ENCODE measurements at regions not wholly inside any gene's neighbourhood (a gene's known extent, or its start where the extent isn't known, plus 50 kb on each side); places are given as distances from the start of the nearest gene placed in this dataset.

- TF ChIP-seq PRDM10 (tag by site-specific recombination; IDR thresholded peaks at IDR 0.05) (0 out of 2 replicates have a peak, but pooled peaks have one; percentile 33), ZNF785 (tag by site-specific recombination; IDR thresholded peaks at IDR 0.05) (no peak), ZNF169 (tag by site-specific recombination; IDR thresholded peaks at IDR 0.05) (no peak), ZNF423 (tag by site-specific recombination; IDR thresholded peaks at IDR 0.05) (no peak), ZBTB21 (tag by site-specific recombination; IDR thresholded peaks at IDR 0.05) (peak; percentile 30; the same call in 1 of the 2 replicates), PRDM2 (tag by site-specific recombination; IDR thresholded peaks at IDR 0.05; ENCODE audit: borderline replicate concordance) (no peak), WT1 (tag by site-specific recombination; IDR thresholded peaks at IDR 0.05) (no peak), ZSCAN4 (tag by site-specific recombination; IDR thresholded peaks at IDR 0.05) (no peak), ZNF660 (tag by site-specific recombination; IDR thresholded peaks at IDR 0.05) (peak; percentile 71; the same call in 1 of the 2 replicates), ZNF350 (tag by site-specific recombination; IDR thresholded peaks at IDR 0.05) (0 out of 2 replicates have a peak, but pooled peaks have one; percentile 35)
Measured at GRCh38 chr10:88077977-88078376, 214.6 kb downstream of the PTEN start (continued).

GRCh38 chr10:88080213-88080612 is 216.8 kb downstream of the PTEN start:
- peak overlapping the region; percentile 18; the same call in 1 of the 2 replicates for H3K27ac ChIP-seq (ENCODE audit: extremely low read depth, low read depth, low read length)
- no peak for TF ChIP-seq ZNF221 (tag by site-specific recombination; IDR thresholded peaks at IDR 0.05; ENCODE audit: borderline replicate concordance)
- TF ChIP-seq FEZF1 (tag by site-specific recombination; IDR thresholded peaks at IDR 0.05), result peak; percentile 87
- no peak for TF ChIP-seq ZNF785 (tag by site-specific recombination; IDR thresholded peaks at IDR 0.05)
- TF ChIP-seq ZNF629 (tag by site-specific recombination; IDR thresholded peaks at IDR 0.05), result no peak
- peak; percentile 39; the same call in 1 of the 2 replicates for TF ChIP-seq ZNF843 (tag by site-specific recombination; IDR thresholded peaks at IDR 0.05)
- TF ChIP-seq ZXDB (tag by site-specific recombination; IDR thresholded peaks at IDR 0.05), result peak; percentile 31; the same call in 1 of the 2 replicates
- no peak for TF ChIP-seq ZNF670 (tag by site-specific recombination; IDR thresholded peaks at IDR 0.05; ENCODE audit: low read depth)
- no peak for TF ChIP-seq REST (tag by site-specific recombination; IDR thresholded peaks at IDR 0.05)
- no peak for TF ChIP-seq GLIS2 (tag by site-specific recombination; IDR thresholded peaks at IDR 0.05)
- peak; percentile 72; the same call in 1 of the 2 replicates for TF ChIP-seq PRDM6 (tag by site-specific recombination; IDR thresholded peaks at IDR 0.05)
- 0 out of 2 replicates have a peak, but pooled peaks have one; percentile 46 for TF ChIP-seq TRIM28 (IDR thresholded peaks at IDR 0.05; ENCODE audit: borderline replicate concordance, low read length)
- no peak for TF ChIP-seq ZNF133 (tag by site-specific recombination; IDR thresholded peaks at IDR 0.05)

More at GRCh38 chr10:88080213-88080612, 216.8 kb downstream of the PTEN start:
- Histone ChIP-seq H3K36me3 (ENCODE audit: control insufficient read depth in 2 of 2, insufficient read depth in 1 of 2, low read length in 2 of 2) (no peaks in the 10 kb centered on the region), H3K4me3 (ENCODE audit: low read depth, low read length) (no peak overlapping the region), H3K4me1 (ENCODE audit: control insufficient read depth, insufficient read depth, low read length) (peaks cover 51% of the 10 kb centered on the region), H3K9me3 (ENCODE audit: control insufficient read depth, insufficient read depth, low read depth, low read length) (no peaks in the 10 kb centered on the region)
- ChIA-PET CTCF (interaction anchor here (0.6 to 0.9 kb wide), 4 partner anchors 16 to 332 kb away, joined by 3 to 4 read pairs (median 4); no protein-coding TSS in a partner anchor), POLR2A (interaction anchor here (1.1 kb wide), 1 partner anchor 28 kb away, joined by 3 read pairs; no protein-coding TSS in a partner anchor)
